ENCODE measurements at regions not wholly inside any gene's neighbourhood (a gene's known extent, or its start where the extent isn't known, plus 50 kb on each side); places are given as distances from the start of the nearest gene placed in this dataset.

- TF ChIP-seq EZH2 (IDR thresholded peaks at IDR 0.05) (no peak), POLR2AphosphoS5 (IDR thresholded peaks at IDR 0.05; ENCODE audit: borderline replicate concordance, low read depth, low read length) (no peak), FOXP2 (optimal IDR thresholded peaks at IDR 0.05; ENCODE audit: control extremely low read depth, extremely low read length, insufficient read depth) (no peak)
Observed at GRCh38 chr6:113405326-113406047, 451.7 kb upstream of the MARCKS start.

All from SK-N-MC (cell line).